Cardiac muscle cell (in vitro differentiated cells and primary cell): ENCODE measurements at regions not wholly inside any gene's neighbourhood (a gene's known extent, or its start where the extent isn't known, plus 50 kb on each side); places are given as distances from the start of the nearest gene placed in this dataset.

Experiments used
- DNase-seq, 2 donors: peaks; one replicate each; pipeline versions ENCODE4 v3.0.0 to v3.0.0-alpha.2; 2010 to 2017; ENCODE audit warnings: low read depth in 1 of 2, low spot score in 1 of 2
- H3K27ac ChIP-seq: fragments of 200-600 bp; sonication (generic); 2 replicates; pipeline ENCODE4 v1.5.1; 2016
- H3K27me3 ChIP-seq: fragments of 200-600 bp; sonication (generic); 2 replicates; pipeline ENCODE4 v1.6.0; 2016; ENCODE audit warnings: control low read depth
- H3K36me3 ChIP-seq: fragments of 200-600 bp; sonication (generic); 2 replicates; pipeline ENCODE4 v1.5.1; 2016; ENCODE audit warnings: control low read depth
- H3K4me1 ChIP-seq: fragments of 200-600 bp; sonication (generic); 2 replicates; pipeline ENCODE4 v1.8.1; 2017; ENCODE audit warnings: low read depth, mild to moderate bottlenecking, mixed run types
- H3K4me3 ChIP-seq: fragments of 200-600 bp; sonication (generic); 2 replicates; pipeline ENCODE4 v1.5.1; 2016; ENCODE audit warnings: mild to moderate bottlenecking
- H3K9me3 ChIP-seq: fragments of 200-600 bp; sonication (generic); 2 replicates; pipeline ENCODE4 v1.5.1; 2017; ENCODE audit warnings: low read depth, mild to moderate bottlenecking, control low read depth
- CTCF ChIP-seq: IDR thresholded peaks from 2 replicates; pipeline ENCODE4 v1.5.1; 2012; ENCODE audit warnings: low read depth, mild to moderate bottlenecking, low read length

- Histone ChIP-seq H3K27me3 (no peaks in the 10 kb centered on the region), H3K9me3 (no peaks in the 10 kb centered on the region), H3K27ac (no peak overlapping the region), H3K4me1 (no peaks in the 10 kb centered on the region), H3K36me3 (no peaks in the 10 kb centered on the region), H3K4me3 (no peak overlapping the region)
- DNase-seq = no peak
- TF ChIP-seq CTCF = no peak
Measured at GRCh38 chr7:54653905-54654304, 105.1 kb downstream of the SEC61G start.

DNA sequence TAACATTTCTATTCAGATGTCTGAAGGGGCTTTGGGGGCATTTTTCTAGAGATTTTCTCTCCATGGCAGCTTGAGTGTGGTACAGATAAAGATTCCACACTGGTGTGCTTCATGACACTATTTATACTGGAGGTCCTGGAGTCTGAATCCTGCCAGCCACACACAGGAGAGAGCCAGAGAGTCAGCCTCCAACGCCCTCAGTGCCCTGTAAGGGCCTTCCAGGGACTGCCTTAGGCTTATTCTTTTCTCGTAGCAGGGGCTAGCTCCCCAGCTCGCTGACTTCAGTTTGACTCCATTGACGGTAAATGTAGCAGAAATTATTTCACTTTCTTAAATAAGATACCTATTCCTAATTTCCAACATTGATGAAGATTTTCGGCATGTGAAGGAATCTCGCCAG lies 100.9 kb downstream of the VSTM2A start:
- TF ChIP-seq CTCF = no peak
- Histone ChIP-seq H3K9me3 (no peaks in the 10 kb centered on the region), H3K27ac (peak overlapping the region; percentile 44), H3K36me3 (no peaks in the 10 kb centered on the region), H3K4me1 (peaks cover 24% of the 10 kb centered on the region), H3K4me3 (no peak overlapping the region), H3K27me3 (no peaks in the 10 kb centered on the region)
- peak in 1 of 2 donors; percentile 23 for DNase-seq

- no peak overlapping the region for H3K27ac ChIP-seq
- DNase-seq = no peak
- H3K36me3 ChIP-seq = no peaks in the 10 kb centered on the region
- H3K9me3 ChIP-seq = no peaks in the 10 kb centered on the region
- H3K4me3 ChIP-seq = no peak overlapping the region
- no peak for TF ChIP-seq CTCF
- H3K27me3 ChIP-seq = no peaks in the 10 kb centered on the region
- H3K4me1 ChIP-seq = peaks cover 2% of the 10 kb centered on the region
Measured at GRCh38 chr7:54637712-54638396, 95.7 kb downstream of the VSTM2A start.

DNA sequence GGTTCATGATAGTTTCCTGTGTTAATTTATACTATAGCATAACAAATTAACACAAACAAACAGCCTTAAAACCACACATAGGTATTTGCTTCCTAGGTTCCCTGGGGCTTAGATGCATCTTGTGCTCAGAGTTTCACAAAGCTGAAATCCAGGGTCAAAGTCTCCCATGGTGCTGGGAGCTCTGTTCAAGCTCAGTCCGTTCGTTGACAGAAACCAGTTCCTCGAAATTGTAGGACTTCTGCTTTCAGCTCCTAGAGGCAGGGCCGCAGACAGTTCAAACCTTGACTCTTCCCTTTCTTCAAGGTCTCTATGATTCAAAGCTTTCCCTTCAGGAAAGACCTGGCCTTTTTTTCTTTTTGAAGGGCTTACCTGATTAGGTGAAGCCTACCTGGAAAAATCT lies 90.5 kb downstream of the VSTM2A start:
- no peaks in the 10 kb centered on the region for H3K9me3 ChIP-seq
- DNase-seq = peak in 1 of 2 donors; percentile 72
- peaks cover 7% of the 10 kb centered on the region for H3K4me1 ChIP-seq

DNA sequence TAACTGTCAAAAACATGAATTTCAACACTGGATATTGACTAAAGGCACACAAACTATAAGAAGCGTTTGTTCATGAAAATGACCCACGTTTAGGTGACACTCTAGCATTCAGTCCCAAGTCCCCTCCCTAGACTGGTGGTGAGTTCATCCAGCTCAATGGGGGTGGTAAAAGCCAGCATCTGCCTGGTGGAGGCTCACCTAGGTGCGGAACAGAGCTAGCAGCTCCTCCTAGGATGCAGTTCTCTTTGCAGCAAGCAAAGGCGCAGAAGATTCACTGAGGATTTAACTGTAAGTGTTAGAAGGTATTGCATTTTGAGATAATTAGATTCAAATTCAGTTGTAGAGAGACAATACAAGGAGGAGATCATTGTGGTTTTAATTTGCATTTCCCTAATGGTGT lies 87.6 kb downstream of the VSTM2A start:
- H3K27me3 ChIP-seq = no peaks in the 10 kb centered on the region
- no peak overlapping the region for H3K4me3 ChIP-seq
- no peak for DNase-seq
- no peak overlapping the region for H3K27ac ChIP-seq
- H3K9me3 ChIP-seq = no peaks in the 10 kb centered on the region
- TF ChIP-seq CTCF = no peak
- no peaks in the 10 kb centered on the region for H3K36me3 ChIP-seq
- H3K4me1 ChIP-seq = peaks cover 7% of the 10 kb centered on the region

More for the DNA sequence above, 90.5 kb downstream of the VSTM2A start:
- H3K27ac ChIP-seq = no peak overlapping the region
- no peaks in the 10 kb centered on the region for H3K36me3 ChIP-seq
- no peak overlapping the region for H3K4me3 ChIP-seq
- TF ChIP-seq CTCF = no peak
- H3K27me3 ChIP-seq = no peaks in the 10 kb centered on the region
